HG03175 (cell line): ENCODE measurements at regions not wholly inside any gene's neighbourhood (a gene's known extent, or its start where the extent isn't known, plus 50 kb on each side); places are given as distances from the start of the nearest gene placed in this dataset.

Experiments
- ATAC-seq: cut with Tn5 transposase; IDR thresholded peaks from one replicate; pipeline ENCODE4 v1.9.1; 2021; ENCODE audit warnings: mild to moderate bottlenecking, moderate library complexity; ENCODE audit not compliant: unreplicated experiment

GRCh38 chr22:48173061-48173772, 1410.8 kb downstream of the TBC1D22A start:
- no peak for ATAC-seq

DNA sequence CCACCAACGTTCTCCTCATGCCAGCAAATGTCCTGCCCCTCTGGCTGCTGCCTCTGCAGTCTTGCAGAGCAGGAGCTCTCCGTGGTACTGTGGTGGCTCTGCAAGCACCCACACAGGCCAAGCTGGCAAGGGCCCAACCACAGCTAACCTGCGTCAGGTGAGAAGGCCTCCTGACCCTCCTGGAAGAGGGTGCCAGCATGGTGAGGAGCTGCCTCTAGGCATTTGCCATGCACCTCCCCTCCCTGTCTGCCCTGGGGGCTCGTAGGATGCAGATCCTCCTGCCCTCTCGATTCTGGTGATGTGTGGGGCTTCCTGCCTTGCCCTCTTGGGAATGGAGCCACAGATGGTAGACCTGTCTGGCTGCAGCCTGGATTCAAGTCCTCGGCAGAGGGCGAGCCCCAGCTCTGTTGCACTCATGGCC, 1408.8 kb downstream of the TBC1D22A start:
- no peak for ATAC-seq

DNA sequence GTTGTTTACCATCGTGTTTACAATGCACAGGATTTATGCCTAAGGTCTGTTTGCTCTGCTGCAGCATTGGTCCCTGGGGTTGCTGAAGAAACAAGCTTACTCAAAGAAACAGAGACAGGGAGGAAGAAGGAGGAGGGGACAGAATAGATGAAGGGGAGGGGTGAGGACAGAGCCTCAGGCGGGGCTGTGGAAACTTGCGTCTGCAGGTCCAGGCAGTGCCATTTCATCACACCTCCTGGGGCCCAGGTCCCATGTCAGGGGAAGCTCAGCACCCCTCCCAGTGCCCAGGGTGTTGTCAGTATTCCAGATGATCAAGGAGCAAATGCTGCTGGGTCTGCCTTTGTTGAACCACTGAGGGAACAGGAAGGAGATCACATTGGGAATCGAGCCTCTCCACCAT, 1406.8 kb downstream of the TBC1D22A start:
- ATAC-seq: no peak

GRCh38 chr22:48167238-48167637, 1404.8 kb downstream of the TBC1D22A start:
- ATAC-seq: no peak

GRCh38 chr22:48161298-48161697, 1398.8 kb downstream of the TBC1D22A start:
- ATAC-seq: no peak

- no peak for ATAC-seq
Observed at GRCh38 chr22:48157676-48158075, 1395.2 kb downstream of the TBC1D22A start.

- no peak for ATAC-seq
Observed at GRCh38 chr22:48156603-48157355, 1394.3 kb downstream of the TBC1D22A start.

DNA sequence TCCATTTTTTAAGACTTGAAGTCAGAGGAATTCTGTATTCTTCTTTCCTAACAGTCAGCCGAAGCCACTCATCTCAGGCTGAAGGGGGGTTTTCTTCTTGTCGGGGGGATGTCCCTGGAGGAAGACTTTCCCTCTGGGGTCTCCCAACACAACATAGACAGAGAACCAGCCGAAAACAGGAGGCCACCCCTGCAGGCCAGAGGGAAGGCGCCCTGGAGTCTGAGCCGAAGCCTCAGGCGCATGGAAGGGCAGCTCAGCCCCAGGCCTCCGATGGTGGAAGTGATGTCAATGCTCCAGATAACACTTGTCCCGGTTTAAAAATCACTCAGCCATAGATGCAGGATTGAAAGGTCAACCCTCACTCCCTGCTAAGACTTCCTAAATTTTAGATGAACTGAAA, 1393.0 kb downstream of the TBC1D22A start:
- no peak for ATAC-seq

DNA sequence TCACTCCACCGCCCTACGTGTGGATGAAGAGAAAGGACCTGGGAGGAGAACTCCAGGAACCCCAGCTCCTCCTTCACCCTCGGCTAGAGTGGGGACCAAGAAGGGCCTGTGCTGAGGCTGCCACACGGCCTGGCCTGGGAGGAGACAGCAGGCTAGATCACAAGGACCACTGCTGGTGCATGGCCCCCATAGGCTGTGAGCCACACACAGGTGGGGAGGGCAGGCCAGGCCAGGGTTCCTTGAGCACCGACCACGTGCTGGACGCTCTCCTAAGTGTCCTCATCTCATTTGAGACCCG, 1392.4 kb downstream of the TBC1D22A start:
- ATAC-seq: no peak

- no peak for ATAC-seq
Observed at GRCh38 chr22:48154169-48154942, 1391.9 kb downstream of the TBC1D22A start.

- ATAC-seq: no peak
Observed at GRCh38 chr22:48153726-48154125, 1391.3 kb downstream of the TBC1D22A start.

- no peak for ATAC-seq
Observed at GRCh38 chr22:48152916-48153315, 1390.5 kb downstream of the TBC1D22A start.

GRCh38 chr22:48152164-48152775, 1389.8 kb downstream of the TBC1D22A start:
- ATAC-seq: no peak

DNA sequence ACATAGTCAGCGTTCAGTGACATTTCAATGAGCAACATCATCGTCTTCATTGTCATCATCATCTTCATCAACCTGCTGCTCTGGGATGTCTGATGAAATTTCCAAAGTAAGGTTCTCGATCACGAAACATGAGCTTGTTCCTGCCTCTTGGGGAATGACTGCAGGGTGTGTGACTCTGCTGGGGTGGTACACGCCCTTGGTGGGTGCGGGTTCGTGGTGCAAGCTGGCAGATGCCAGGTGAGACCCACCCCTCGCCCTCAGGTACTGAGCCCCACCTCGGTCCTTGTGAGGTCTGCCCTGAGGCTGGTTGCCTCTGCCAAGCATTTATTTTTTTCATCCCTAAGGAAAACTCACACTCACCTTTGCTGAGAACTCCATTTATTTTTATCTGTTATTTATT, 1389.2 kb downstream of the TBC1D22A start:
- ATAC-seq: no peak

DNA sequence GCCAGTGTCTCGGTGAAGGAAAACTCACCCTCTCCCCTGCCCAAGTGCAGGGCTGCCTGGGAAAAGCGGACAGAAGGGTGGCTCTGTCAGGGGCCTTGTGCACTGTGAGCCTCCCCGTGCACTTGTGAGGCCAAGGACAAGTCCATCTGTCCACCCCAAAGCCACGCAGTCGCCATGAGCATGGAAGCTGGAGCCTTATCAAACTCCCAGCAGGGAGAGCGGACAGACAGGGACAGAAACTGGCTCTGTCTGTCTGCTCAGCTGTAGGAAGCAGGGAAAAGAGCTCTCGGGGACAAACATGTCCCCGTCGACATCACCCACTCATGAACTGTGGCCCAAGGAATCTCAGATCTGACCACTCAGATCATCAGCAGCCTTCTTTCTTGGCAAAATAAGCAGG, 1385.4 kb downstream of the TBC1D22A start:
- no peak for ATAC-seq

DNA sequence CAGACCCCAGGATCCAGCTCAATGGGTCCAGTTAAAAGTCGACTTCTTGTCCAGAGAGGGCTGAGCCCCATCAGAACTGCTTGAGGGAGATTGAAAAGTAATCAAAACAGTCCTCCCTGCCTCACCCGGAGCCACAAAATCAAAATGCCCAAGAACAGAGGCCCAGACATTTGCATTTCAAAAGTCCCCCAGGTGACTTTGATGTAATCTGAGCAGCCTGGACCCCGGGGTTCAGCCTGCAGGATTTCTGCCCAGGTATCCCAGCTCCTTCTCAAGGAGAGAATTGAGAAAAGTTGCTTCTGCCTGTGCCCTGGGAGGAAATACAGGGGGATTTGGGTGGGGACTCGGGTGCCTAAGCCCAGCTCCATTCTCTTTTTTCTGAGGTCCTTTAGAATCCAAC, 1385.0 kb downstream of the TBC1D22A start:
- ATAC-seq: no peak

- no peak for ATAC-seq
Observed at GRCh38 chr22:48146426-48146825, 1384.0 kb downstream of the TBC1D22A start.

DNA sequence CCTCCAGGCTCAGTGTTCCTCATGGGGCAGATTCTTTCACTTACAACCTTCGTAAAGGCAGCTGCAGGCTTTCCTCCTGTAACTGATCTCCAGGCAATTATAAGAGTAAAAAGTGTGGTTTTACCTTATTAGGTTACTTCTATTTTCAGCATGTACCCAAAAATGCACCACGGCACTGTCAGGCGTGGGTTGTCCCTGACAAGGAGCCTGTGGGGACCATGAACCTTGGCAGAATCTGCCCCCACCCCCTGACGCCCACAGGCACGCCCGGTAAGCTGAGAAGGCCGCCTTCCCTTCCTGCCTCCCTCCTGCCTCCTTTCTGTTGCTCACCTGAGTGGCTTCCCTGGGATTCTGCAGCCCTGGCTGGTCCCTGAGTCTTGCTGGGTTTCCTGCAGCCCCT, 1383.3 kb downstream of the TBC1D22A start:
- no peak for ATAC-seq

GRCh38 chr22:48144318-48144717, 1381.9 kb downstream of the TBC1D22A start:
- ATAC-seq: no peak

DNA sequence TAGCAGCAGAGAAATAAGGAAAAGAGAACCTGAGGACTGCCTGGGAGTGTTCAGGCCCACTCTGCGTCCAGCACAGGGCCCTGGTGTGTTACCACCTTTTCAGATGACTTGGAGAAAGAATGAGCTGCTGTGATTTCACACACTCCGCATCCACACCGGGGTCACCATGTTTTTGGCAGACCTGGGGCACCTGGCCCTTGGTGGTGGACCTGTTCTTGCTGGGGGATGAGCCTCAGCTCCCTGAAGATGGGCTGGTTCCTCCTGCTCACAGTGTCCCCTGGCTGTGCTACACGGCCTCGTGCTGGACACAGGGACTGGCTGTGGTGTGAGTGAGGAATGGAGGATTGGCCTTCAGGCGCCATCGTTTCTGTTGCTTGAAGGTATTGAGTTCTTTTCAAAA, 1381.4 kb downstream of the TBC1D22A start:
- no peak for ATAC-seq

GRCh38 chr22:48142388-48142787, 1379.9 kb downstream of the TBC1D22A start:
- no peak for ATAC-seq
